ENCODE measurements at regions not wholly inside any gene's neighbourhood (a gene's known extent, or its start where the extent isn't known, plus 50 kb on each side); places are given as distances from the start of the nearest gene placed in this dataset.
"Not testable (repeated sequence)": the region's sequence is repeated elsewhere in the genome, so short reads cannot be mapped to it uniquely, and the experiment has no call there.

DNA sequence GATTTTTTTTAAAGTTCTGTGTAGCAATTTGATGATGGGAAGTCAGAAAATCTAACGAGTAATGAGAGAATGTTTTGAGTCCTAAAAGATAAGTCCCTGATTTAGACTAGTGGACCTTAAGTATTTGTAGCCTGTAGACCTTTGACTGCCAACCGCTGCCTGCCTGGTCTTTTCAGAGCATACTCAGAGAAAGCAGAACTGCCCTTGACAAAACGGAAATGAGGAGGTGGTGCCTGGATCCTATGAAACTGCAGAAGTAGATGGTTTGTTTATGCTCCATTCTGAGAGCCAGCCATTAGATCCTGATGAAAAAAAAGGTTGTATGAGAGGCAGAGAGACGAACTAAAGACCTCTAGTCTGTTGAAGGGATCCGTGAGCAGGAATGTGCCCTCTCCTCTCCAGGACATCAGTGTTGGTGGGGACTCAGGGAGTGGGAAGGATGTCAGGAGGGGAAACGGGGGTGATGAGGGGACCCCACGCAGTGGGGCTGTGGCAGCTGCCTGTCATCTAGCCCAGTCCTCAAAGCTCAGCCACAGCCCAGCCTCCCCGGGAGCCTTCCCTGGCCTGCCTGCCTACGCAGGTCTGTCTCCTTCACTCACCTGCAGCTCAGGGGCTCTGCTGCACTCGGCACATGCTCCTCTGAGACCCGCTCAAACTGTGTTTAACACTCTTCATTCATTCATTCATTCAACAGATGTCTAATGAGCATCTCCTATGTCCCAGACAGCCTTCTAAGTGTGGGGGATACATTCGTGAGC, 447.5 kb downstream of the AACS start:
- no peak for DNase-seq

DNA sequence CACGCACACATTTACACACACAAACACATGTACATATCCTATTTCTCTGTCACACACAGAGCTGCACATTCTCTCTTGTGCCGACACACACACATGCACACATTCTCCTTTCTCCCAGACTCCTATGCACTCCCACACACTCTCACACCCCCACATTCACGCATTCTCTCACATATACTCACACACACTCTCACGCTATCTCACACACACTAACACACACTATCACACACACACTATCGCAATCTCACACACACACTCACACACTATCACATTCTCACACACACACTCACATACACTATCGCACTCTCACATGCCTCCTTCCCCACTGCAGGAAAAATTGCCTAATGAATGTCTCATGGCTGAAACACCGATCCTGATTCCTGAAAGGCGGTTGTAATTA, 450.7 kb downstream of the AACS start:
- no peak for DNase-seq

DNA sequence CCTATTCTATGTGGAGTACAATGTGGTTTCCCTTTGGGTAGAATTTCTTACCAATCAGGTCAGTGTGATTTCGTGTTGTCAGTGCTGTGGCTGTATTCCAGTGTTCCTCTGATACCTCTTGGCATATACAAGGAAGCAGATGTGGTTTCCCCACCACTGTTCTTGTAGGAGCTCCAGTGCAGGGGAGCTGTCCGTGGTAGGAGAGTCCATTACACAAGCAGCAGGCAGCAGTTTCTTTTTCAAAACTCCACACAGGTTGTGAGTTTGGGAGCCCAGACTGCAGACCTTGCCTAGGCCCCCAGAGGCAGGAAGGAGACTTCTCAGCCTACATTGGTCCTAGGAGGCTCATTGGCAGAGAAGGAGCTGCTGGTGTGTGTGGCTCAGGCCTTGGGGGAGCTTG, 452.8 kb downstream of the AACS start:
- no peak for DNase-seq

DNA sequence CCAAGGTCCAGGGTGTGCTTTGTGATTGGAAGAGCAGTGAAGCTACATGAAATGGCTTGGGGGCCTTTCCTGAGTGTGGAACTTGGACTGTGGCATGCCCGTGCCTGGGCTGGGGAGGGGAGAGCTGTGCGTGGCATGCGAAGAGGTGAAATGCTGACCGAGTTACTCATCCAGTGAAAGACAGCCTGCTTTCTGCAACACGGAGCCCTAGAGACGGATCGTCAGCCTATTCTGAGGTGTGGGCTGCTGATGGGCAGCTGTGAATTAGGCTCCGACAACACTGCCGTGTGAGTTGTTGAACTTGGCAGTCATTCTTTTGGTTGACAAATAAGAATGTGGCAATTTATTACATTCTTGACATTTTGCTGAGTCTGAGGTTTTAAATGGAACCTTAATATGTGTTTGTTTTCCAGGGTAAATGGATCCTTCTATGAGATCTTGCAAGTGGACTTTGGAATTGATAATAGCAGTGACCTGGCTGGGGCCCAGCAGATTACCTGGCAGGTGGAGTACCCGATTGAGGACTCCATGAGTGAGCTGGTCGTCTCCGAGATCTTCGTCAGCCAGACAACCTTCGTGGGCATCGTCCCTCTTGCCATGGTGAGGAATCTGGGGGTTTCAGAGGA, 453.9 kb downstream of the AACS start:
- no peak for DNase-seq

DNA sequence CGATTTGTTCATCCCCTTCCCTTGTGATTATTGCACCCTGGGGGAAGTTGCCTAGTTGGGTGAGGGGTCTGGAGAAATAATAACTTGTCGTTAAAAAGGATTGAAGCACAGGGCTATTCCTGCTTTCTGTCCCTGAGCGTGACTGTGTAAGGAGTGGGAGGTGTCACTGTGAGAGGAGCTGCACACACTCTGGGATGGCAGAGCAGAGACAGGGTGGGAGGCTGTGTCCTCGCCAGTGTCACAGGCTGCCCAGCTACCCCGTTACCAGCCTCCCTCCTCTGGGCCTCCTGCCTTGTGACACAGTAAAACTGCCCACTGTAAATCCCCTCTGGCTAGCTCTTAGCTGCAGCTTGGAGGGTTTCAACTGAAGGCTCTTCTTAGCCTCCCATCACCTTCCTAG, 460.6 kb downstream of the AACS start:
- DNase-seq, result no peak

DNA sequence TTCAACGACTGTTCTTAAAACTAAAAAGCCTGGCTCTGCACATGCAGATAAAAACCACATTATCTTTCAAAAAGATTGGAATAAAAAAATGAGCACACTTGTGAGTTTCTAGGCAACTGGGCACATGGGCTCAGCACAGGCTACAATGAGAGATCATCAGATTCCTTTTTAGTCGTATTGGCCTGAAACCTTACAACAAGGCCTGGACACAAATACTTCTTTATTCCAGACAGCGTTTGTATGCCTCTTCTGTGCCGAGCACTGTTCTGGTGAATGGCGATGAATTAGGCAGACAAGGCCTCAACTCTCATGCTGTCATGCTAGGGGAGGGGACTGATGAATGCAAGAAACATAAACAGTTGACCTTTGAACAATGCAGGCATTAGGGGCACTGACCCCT, 463.0 kb downstream of the AACS start:
- no peak for DNase-seq

DNA sequence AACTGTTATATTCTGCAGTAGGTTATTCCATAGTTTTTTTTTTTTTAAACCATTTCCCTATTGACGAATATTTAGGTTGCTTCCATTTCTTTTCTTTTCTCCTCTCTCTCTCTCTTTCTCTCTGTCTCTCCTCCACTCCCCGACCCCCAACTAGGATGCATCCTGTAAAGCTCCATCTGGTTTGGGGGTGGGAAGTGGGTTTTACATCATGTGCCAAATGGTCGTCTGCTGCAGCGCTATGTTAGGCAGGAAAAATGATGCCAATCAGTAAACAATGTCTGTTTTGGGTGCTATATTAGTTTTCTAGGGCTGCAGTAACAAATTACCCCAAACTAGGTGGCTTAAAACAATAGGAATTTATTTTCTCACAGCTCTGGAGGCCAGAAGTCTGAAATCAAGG, 465.0 kb downstream of the AACS start:
- DNase-seq, result no peak

DNA sequence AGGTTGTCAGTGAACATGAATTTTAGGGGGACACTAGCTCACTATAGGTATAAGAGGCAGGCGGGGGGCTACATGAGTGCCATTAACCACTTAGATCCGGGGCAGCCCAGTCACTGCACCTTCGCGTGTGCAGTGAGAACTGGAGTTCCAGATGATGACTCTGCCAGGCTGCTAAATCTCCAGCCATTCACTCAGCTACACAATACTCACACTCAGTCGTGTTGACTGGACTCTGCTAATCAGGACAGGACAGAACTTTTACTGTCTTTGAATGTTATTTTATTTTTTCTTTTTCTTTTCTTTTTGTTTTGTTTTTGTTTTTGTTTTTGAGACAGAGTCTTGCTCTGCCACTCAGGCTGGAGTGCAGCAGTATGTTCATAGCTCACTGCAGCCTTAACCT, 465.6 kb downstream of the AACS start:
- no peak for DNase-seq

DNA sequence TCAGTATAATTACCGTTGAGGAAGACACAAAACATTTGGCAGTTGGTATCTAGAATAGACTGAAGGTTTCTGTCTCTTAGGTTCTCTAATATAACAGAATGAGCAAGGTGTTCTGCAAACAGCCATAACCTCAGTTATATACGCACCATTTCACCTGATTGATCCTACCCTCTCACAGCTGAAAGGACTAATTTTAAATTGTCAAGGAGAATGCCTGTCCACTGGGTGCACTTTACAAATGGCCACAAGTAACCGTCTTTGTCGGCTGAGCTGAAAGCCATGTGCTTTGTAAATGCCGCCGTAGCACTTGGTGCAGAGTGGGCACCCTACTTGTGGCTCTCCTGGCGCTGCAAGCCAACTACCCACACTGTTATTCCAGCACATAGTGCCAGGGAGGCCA, 466.3 kb downstream of the AACS start:
- no peak for DNase-seq

DNA sequence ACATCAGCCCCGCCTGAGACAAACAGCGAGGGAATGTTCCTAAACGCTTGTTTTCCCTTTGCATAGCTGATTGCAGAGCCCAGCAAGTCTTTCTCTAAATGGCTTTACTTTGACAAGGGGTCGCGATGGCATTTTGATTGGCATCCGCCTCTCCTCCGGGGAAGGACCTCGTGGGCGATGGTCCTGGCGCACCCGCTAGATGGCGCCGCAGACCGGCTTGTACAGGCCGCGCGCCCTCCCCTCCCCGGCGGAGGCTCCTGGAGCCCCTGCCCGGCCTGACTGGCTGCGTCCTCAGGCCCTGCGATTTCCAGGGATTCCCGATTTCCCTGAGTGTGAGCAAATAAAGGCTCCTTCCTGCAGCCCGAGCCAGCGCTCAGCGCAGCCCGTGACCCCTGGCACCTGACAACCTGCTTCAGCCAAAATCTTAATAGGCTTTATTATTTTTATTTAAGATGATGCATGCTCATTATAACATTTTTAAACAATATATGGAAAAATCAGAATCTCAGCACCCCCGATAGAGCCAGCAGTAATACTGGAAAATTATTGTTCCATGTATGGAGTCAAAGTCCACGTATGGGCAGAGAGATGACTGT, 468.3 kb downstream of the AACS start:
- DNase-seq, result no peak

DNA sequence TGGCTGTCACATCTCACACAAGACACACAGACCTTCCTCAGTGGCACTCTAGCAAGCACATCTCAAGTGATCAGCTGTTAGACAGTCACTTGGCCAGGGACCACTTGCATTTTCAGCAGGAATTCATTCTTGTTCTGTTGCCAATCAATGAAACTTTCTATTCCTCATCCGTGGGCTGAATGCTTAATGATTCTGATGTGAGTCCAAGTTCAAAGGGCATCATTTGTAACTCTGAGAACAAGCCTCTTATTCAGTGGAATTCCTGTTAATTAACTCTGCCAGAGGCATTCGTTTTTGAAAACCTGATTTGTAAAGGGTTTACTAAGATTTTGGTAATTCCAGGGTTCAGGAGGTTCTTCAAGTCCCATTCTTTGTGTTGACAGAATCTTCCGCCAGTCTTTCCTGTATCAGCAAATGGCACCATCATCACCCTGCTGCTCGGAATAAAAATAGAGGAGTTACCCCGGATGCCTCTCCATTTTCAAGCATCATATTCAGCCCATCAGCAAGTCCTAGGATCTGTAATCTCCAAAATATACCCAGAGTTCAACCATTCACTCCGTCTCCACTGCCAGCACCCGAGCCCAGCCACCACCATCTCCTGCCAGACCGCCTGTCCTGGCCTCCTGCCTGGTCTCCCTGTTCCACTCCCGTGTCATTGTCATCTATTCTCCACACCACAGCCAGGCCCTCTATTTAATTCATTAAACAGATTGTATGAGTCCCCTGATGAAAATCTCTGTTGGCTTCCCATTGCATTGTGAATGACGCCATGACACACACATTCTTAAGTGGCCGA, 473.4 kb downstream of the AACS start:
- no peak for DNase-seq

DNA sequence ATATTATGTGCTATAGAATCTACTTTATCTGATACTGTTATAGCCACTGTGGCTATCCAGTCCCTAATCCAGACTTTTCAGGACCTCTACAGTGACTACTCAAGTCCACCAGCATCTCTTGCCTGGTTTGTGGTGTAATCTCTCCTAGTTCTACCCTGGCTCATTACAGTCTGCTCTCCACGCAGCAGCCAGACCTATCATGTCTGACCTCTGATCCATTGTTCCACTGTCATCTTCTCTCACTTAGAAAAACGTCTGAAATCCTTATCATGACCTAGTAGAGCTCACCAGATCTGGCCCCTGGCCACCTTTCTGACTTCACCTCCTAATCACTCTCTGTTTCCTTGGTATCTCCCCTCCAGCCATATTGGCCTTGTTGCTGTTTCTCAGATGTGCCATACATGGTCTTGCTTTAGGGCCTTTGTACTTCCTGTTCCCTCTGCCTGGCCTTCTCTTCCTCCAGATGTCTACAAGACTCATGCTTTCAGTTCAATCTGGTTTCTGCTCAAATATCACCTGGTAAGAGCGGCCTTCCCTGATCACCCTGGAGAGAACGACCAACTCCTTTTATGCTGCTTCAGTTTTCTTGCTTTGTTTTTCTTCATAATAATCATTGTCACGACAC, 475.5 kb downstream of the AACS start:
- DNase-seq, result no peak

DNA sequence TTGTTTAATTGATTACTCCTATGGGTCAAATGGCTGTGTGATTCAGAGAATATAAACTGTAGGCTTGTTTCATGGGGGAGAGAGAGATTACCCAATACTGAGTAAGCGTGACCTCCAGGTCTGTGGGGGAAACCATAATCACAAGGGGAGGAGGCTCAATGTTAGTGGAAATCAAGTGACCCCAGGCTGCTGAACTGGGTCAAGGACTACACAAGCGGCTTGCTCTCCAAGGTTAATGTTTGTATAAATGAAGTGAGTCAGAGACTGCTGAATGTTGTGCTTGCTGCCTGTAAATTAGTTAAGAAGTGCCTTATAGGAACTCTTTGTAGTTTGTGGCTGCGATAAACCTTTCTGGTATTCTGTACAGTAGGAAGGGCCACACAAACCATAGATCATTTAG, 479.7 kb downstream of the AACS start:
- DNase-seq, result no peak

DNA sequence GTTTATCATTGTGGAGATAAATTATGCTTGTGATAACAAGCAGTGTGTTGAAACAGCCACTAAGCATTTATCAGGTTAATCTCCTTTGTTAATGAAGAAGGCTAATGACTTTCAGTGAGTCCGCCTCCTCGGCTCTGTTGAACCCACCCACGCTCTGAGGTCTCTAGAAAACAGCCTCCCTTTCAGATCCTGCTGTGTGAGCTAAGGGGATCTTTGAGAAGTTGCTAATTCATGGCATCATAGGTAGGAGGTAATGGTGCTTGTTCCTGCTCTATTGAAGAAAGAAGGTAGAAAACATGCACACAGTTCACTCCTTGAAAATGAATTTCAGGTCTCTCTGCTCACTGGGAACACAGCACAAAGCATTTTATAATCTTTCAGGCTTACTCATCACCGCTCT, 483.9 kb downstream of the AACS start:
- no peak for DNase-seq

DNA sequence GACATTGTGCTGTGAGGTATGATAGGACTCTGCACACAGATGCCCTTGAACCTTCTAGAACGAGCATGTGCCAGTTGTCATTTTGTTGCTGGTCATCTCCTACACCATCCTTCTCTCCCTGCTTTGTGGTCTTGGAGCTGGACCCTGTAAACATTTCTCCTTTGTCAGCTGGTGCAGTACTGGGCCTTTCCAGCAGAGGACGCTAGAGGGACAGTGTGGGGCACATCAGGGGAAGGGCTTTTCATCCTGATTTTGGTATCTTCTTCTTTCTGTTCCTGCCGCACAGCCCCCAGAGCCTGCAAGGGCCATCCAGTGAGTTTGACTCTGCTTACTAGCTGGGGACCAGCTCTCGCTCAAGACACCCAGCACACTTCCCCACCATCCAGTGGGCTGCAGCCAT, 484.6 kb downstream of the AACS start:
- DNase-seq, result no peak

DNA sequence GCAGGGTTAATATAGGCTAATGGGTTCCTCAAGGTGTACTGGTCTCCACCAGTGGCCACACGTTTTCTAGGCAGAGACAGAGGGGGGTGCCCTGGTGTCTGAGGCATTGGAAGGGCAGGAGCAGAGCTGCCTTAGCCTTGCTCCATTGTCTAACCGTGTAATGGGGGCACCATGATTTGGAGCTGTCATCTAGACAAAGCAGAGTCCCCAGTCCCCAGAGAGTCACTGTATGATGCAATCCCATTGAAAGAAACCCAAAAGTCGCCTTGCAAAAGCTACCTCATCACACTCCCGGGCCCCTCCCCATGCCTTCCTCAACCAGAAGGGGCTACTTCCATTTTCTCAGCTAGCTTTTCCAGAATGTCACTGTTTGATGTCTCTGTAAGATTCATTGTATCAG, 487.1 kb downstream of the AACS start:
- DNase-seq, result no peak

DNA sequence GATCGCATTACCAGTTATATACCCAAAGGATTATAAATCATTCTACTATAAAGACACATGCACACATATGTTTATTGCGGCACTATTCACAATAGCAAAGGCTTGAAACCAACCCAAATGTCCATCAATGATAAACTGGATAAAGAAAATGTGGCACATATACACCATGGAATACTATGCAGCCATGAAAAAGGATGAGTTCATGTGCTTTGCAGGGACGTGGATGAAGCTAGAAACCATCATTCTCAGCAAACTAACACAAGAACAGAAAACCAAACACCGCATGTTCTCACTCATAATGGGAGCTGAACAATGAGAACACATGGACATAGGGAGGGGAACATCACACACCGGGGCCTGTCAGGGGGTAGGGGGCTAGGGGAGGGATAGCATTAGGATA, 495.8 kb downstream of the AACS start:
- DNase-seq, result not testable (repeated sequence)

DNA sequence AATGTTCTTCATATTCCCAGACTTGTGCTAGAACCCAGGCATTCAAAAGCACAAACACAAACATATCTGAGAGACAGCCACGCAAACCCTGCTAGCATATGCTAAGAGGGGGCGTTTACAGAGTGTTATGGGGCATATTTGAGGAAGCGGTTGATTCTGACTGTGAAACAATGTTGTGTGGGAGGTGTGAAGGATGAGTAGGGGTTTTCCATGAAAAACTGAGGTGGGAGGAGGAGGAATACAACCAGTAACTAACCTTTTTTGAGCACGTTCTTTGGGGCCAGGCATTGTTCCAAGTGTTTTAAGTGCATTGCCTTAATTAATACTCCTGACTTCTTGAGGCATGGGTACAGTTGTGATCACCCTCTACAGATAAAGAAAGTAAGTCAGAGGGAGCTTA, 499.5 kb downstream of the AACS start:
- no peak for DNase-seq

DNA sequence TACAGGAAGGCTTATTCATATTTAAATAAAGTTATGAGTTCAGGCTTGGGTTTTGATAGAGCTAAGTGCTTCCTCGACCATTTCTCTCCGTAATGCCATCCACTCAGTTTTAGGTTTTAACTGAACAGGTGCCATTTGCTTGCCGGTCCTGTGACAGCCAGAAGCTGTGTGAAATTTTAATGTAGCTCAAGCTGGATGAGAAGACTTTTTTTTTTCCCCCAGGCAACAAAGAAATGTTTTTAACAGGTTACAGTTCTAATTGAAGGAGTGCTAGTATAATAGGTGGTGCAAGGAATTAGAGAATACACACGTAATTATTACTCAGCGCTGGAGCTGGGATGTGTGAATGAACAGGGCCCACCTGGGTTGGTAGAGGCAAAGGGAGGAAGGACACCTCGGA, 502.3 kb downstream of the AACS start:
- DNase-seq, result no peak

DNA sequence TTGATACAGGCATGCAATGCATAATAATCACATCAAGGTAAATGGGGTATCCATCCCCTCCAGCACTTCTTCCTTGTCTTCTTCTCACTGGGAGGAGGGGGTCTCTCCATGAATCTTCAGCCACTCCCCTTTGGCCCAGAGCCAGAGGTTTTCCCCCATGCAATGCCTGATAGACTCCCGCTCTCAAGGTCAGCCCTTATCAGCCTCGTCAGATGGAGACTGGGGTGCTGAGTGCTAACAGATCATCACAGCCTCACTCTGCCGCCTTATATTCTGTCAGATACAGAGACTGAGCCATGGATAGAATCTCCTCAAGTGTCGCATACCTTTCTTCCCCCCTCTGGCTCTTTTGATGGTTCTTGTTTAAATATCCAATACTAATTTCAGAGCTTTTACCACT, 503.1 kb downstream of the AACS start:
- no peak for DNase-seq

DNA sequence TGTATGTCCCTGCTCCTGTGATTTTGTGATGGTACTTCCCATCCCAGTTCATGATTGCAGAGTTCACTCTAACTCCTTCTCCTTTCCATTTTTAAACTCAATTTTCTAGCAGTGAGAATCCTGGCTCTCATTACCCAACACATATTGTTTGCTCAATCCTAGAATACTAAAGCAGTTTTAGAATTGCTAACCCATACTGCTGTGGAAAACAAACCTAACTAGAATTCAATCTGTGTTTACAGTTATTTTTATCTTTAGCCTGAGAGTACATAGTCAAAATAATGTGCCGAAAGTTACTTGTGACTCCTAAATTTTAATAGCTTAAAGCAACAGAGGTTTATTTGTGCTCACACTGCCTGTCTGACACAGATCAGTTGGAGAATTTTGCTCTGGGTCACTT, 508.0 kb downstream of the AACS start:
- DNase-seq, result no peak

DNA sequence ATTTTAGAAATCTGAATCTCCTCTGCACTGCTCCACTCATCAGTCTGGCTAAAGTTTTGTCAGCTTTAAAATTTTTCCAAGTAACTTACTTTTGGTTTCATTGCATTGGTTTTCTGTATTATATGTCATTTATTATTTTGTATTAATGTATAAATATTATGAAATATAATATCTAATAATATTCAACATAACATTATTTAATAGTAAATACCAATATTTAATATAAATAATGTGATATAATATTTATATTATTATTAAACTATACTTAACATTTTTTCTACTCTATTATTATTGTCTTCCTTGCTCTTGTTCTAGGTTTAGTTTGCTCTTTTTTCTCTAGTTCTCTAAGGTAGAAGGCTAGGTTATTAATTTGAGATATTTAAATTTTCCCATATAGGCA, 512.1 kb downstream of the AACS start:
- no peak for DNase-seq

DNA sequence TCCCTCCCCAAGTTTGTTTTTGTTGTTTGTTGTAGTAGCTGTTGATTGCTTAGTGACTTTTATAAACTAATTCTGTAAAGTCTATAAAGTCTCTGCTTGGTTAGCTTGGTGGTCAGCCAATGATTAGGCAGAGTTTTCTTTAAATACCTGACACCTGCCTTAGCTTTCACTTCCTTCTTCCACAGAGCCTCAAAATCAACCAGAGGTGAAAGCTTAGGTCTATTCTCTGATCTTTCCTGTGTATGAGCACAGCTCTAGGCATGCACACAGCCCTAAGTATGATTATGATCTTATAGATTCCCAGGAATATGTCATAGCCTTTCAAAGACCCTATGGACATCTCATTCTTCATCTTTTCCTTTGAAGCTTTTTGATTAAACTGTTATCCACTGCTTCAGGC, 514.7 kb downstream of the AACS start:
- no peak for DNase-seq
